OCI-LY1 (cell line): ENCODE measurements at regions not wholly inside any gene's neighbourhood (a gene's known extent, or its start where the extent isn't known, plus 50 kb on each side); places are given as distances from the start of the nearest gene placed in this dataset.

ENCODE experiments used
- CTCF ChIP-seq: fragments of 200-600 bp; sonication (generic), shearing (Covaris generic); IDR thresholded peaks from 2 replicates; pipeline ENCODE4 v1.5.1; 2017; ENCODE audit warnings: mild to moderate bottlenecking, antibody characterized with exemption, low read length, moderate library complexity, mixed read lengths
- EZH2 ChIP-seq: fragments of 200-600 bp; sonication (generic), shearing (Covaris generic); IDR thresholded peaks from 2 replicates; pipeline ENCODE4 v1.8.0; 2017; ENCODE audit warnings: borderline replicate concordance, mixed run types, mild to moderate bottlenecking, antibody characterized with exemption, low read length, moderate library complexity, mixed read lengths

DNA sequence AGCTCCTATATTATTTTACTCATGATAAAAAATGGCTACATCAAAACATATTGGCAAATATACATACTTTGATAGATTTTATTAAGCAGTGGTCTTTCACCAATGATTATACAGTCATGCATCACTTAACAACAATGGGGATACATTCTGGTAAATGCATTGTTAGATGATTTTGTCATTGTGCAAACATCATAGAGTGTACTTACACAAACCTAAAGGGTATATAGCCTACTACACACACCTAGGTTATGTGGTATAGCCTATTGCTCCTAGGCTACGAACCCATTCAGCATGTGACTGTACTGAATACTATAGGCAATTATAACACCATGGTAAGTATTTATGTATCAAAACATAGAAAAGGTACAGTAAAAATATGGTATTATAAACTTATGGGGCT is 98.9 kb upstream of the IL6 start:
- TF ChIP-seq EZH2 (no peak), CTCF (no peak)
